H1 (cell line): ENCODE measurements at regions not wholly inside any gene's neighbourhood (a gene's known extent, or its start where the extent isn't known, plus 50 kb on each side); places are given as distances from the start of the nearest gene placed in this dataset.

Source experiments
- CHD7 ChIP-seq: fragments of 300-600 bp; sonication (generic); IDR thresholded peaks from 2 replicates; pipeline ENCODE4 v1.7.1; 2012; ENCODE audit warnings: low read length, moderate library complexity, mild to moderate bottlenecking, inconsistent platforms; ENCODE audit not compliant: insufficient replicate concordance
- CTCF ChIP-seq, 3 experiments: IDR thresholded peaks; 1 replicate in 2 of 3; 2 replicates in 1 of 3; pipeline versions ENCODE4 v1.5.1 to v1.6.1; 2011; ENCODE audit warnings: low read length in 3 of 3, mild to moderate bottlenecking in 3 of 3, inconsistent platforms in 2 of 3, low read depth in 1 of 3, moderate library complexity in 1 of 3; ENCODE audit not compliant: insufficient read depth in 1 of 3; ENCODE audit errors: control extremely low read depth in 1 of 3
- HDAC6 ChIP-seq: IDR thresholded peaks from one replicate; pipeline ENCODE4 v1.7.1; 2012; ENCODE audit warnings: low read depth, mild to moderate bottlenecking, inconsistent platforms, low read length, moderate library complexity
- TBP ChIP-seq: IDR thresholded peaks from 2 replicates; pipeline ENCODE4 v1.6.1; 2011; ENCODE audit warnings: low read depth, low read length, improper control_type of control experiment
- USF2 ChIP-seq: IDR thresholded peaks from 2 replicates; pipeline ENCODE4 v1.6.1; 2011; ENCODE audit warnings: low read length, improper control_type of control experiment
- ZNF274 ChIP-seq: IDR thresholded peaks from 2 replicates; pipeline ENCODE4 v1.7.0; 2012; ENCODE audit warnings: low read length, borderline replicate concordance; ENCODE audit errors: extremely low read depth

- TF ChIP-seq CTCF (IDR thresholded peaks at IDR 0.05; ENCODE audit: control extremely low read depth in 1 of 3, insufficient read depth in 1 of 3, low read depth in 1 of 3, low read length in 3 of 3) (no peak), ZNF274 (no peak), CHD7 (no peak), HDAC6 (no peak), USF2 (no peak), TBP (no peak)
Measured at GRCh38 chr21:34004013-34004938, 69.1 kb upstream of the MRPS6 start.
